B cell (primary cell): ENCODE measurements at regions not wholly inside any gene's neighbourhood (a gene's known extent, or its start where the extent isn't known, plus 50 kb on each side); places are given as distances from the start of the nearest gene placed in this dataset.

Experiments
- ATAC-seq: fragments of 200-7000 bp; cut with Tn5 transposase; one replicate; pipeline ENCODE4 v1.10.0; 2021; ENCODE audit warnings: low read depth, mild to moderate bottlenecking, moderate number of reproducible peaks, moderate library complexity
- CTCF ChIA-PET: fragments of 350-600 bp; sonication (Branson Sonifier 250); formaldehyde crosslinking; loops from one replicate; lab custom pipeline; 2021; ENCODE audit warnings: antibody characterized with exemption, inconsistent platforms; lab: Charles Lee
- POLR2A ChIA-PET: fragments of 350-600 bp; sonication (Branson Sonifier 250); formaldehyde crosslinking; loops from one replicate; lab custom pipeline; 2021; ENCODE audit warnings: antibody characterized with exemption; lab: Charles Lee
- DNase-seq: peaks from one replicate; pipeline ENCODE4 v3.0.0; 2013
- H2AFZ ChIP-seq: 2 replicates; pipeline ENCODE4 v1.6.1; 2012; ENCODE audit warnings: mild to moderate bottlenecking, low read depth, low read length; ENCODE audit not compliant: insufficient read depth, poor library complexity, severe bottlenecking
- H3K27ac ChIP-seq, 2 donors: 1 replicate in 1 of 2; 2 replicates in 1 of 2; pipeline ENCODE4 v1.5.1; 2012 to 2013; ENCODE audit warnings: low read length in 2 of 2, mild to moderate bottlenecking in 2 of 2, moderate library complexity in 1 of 2
- H3K27me3 ChIP-seq, 4 experiments: fragments of 200-600 bp in 1 of 4; sonication (generic) in 1 of 4; replicated peaks in 1 of 4; 1 replicate in 2 of 4; 2 replicates in 2 of 4; pipeline versions ENCODE4 v1.6.1 to v1.7.0; 2013 to 2016; ENCODE audit warnings: low read length in 3 of 4, mild to moderate bottlenecking in 2 of 4, mixed read lengths in 1 of 4, moderate library complexity in 1 of 4; ENCODE audit not compliant: insufficient read depth in 4 of 4, control insufficient read depth in 3 of 4; ENCODE audit errors: control extremely low read depth in 1 of 4
- H3K36me3 ChIP-seq, 2 experiments: replicated peaks in 1 of 2; 1 replicate in 1 of 2; 2 replicates in 1 of 2; pipeline versions ENCODE4 v1.6.1 to v1.7.1; 2013; ENCODE audit warnings: low read length in 1 of 2; ENCODE audit not compliant: insufficient read depth in 2 of 2, control insufficient read depth in 1 of 2; ENCODE audit errors: control extremely low read depth in 1 of 2, extremely low read depth in 1 of 2
- H3K4me1 ChIP-seq, 2 donors: fragments of 200-600 bp in 1 of 2; sonication (generic) in 1 of 2; 1 replicate in 1 of 2; 2 replicates in 1 of 2; pipeline versions ENCODE4 v1.5.1 to v1.6.1; 2013 to 2017; ENCODE audit warnings: low read length in 2 of 2; ENCODE audit not compliant: control insufficient read depth in 2 of 2, insufficient read depth in 2 of 2
- H3K4me2 ChIP-seq: replicated peaks from 2 replicates; pipeline ENCODE3; 2012; ENCODE audit warnings: mild to moderate bottlenecking, low read depth, low read length; ENCODE audit not compliant: poor library complexity, severe bottlenecking
- H3K4me3 ChIP-seq, 5 experiments: fragments of 200-600 bp in 1 of 5; sonication (generic) in 1 of 5; 1 replicate in 3 of 5; 2 replicates in 2 of 5; pipeline versions ENCODE4 v1.5.1 to v1.7.0; 2011 to 2016; ENCODE audit warnings: low read length in 4 of 5, mild to moderate bottlenecking in 4 of 5, low read depth in 2 of 5, control low read depth in 1 of 5, moderate library complexity in 1 of 5; ENCODE audit not compliant: insufficient read depth in 1 of 5; ENCODE audit errors: control extremely low read depth in 1 of 5, extremely low read depth in 1 of 5
- H3K79me2 ChIP-seq: fragments of 200-600 bp; sonication (generic); one replicate; pipeline ENCODE4 v1.6.0; 2016; ENCODE audit warnings: low read length; ENCODE audit not compliant: control insufficient read depth, insufficient read depth
- H3K9ac ChIP-seq: fragments of 200-600 bp; sonication (generic); 2 replicates; pipeline ENCODE4 v1.6.1; 2017; ENCODE audit warnings: mild to moderate bottlenecking, low read length, moderate library complexity
- H3K9me3 ChIP-seq, 3 donors: one replicate each; pipeline versions ENCODE4 v1.6.1 to v1.7.1; 2013; ENCODE audit warnings: low read length in 2 of 3; ENCODE audit not compliant: control insufficient read depth in 2 of 3, insufficient read depth in 1 of 3; ENCODE audit errors: control extremely low read depth in 1 of 3
- H4K20me1 ChIP-seq: 2 replicates; pipeline ENCODE4 v1.6.0; 2012; ENCODE audit warnings: mild to moderate bottlenecking, low read length; ENCODE audit not compliant: insufficient read depth, control insufficient read depth, poor library complexity, severe bottlenecking
- H3K27ac Mint-ChIP-seq: one replicate; pipeline ENCODE4 v1.8.0; 2021; ENCODE audit warnings: mixed read lengths
- H3K27me3 Mint-ChIP-seq: one replicate; pipeline ENCODE4 v1.8.0; 2021; ENCODE audit warnings: mixed read lengths
- H3K4me1 Mint-ChIP-seq: one replicate; pipeline ENCODE4 v1.8.0; 2021; ENCODE audit warnings: mixed read lengths
- H3K4me3 Mint-ChIP-seq: one replicate; pipeline ENCODE4 v1.8.0; 2021; ENCODE audit warnings: mixed read lengths
- H3K9me3 Mint-ChIP-seq: one replicate; pipeline ENCODE4 v1.8.0; 2022; ENCODE audit warnings: mixed read lengths; ENCODE audit not compliant: insufficient read depth
- EZH2 ChIP-seq: IDR thresholded peaks from 2 replicates; pipeline ENCODE4 v1.6.1; 2012; ENCODE audit warnings: borderline replicate concordance, low read depth, mild to moderate bottlenecking, moderate library complexity, low read length; ENCODE audit not compliant: insufficient read depth, poor library complexity, severe bottlenecking
- WGBS: methylation state at CpG from one replicate; pipeline ENCODE4 v1.1.5; 2013; ENCODE audit warnings: missing lambda C conversion rate; ENCODE audit not compliant: insufficient coverage; 5-methylcytosine and 5-hydroxymethylcytosine counted together
- intact Hi-C: fragments of 100-400 bp; cut with micrococcal nuclease; formaldehyde crosslinking; loops from one replicate; pipeline ENCODE4 v1.10.0; 2022
- TF ChIP-seq, protein P1 (sequence below): fragments of 200-600 bp; IDR thresholded peaks from one replicate; pipeline ENCODE4 v1.8.0; 2022; ENCODE audit warnings: antibody characterized with exemption, mild to moderate bottlenecking

DNA sequence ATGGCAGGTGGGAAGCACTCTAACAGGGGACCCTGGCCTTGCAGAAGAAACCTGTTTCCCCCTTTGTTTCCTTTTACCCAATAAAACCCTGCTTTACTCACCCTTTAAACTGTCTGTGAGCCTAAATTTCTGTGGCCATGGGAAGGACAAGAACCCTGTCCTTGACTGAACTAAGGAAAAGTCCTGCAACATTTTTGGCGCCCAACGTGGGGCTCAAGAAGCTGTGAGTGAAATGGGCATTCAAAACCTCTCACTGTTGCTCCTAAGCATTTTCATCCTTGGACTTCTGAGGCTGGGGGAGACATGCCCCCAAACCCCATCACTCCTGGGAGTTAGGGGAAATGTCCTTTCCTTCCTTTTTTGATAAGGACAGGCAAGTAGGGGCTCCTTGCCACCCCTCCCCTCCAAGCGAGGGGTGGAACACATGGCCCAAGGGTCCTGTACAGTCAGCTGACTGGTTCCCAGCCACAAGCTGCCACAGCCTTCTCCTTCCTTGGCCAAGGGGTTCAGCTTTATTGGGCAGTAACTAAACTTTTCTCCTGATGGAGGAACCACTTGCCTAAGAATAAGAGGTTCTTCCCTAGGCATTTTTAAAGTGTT is 381.6 kb downstream of the KLF5 start:
- Histone ChIP-seq H3K9ac (no peak overlapping the region), H3K27me3 (no peaks in the 10 kb centered on the region), H3K36me3 (no peaks in the 10 kb centered on the region), H3K4me2 (no peak overlapping the region), H3K4me3 (no peak overlapping the region), H3K27ac (no peak overlapping the region), H3K79me2 (no peaks in the 10 kb centered on the region), H4K20me1 (no peaks in the 10 kb centered on the region), H2AFZ (no peak overlapping the region), H3K9me3 (peaks cover 2 to 35% (median 22%) of the 10 kb centered on the region in 3 donors), H3K4me1 (no peaks in the 10 kb centered on the region)
- ChIA-PET CTCF (no interaction called here), POLR2A (no interaction called here)
- no peak for ATAC-seq
- DNase-seq = no peak
- intact Hi-C loops = no loop called here
- no peak overlapping the region for H3K4me3 Mint-ChIP-seq
- peaks cover 6% of the 10 kb centered on the region for H3K9me3 Mint-ChIP-seq
- no peaks in the 10 kb centered on the region for H3K4me1 Mint-ChIP-seq
- TF ChIP-seq, protein P1, sequence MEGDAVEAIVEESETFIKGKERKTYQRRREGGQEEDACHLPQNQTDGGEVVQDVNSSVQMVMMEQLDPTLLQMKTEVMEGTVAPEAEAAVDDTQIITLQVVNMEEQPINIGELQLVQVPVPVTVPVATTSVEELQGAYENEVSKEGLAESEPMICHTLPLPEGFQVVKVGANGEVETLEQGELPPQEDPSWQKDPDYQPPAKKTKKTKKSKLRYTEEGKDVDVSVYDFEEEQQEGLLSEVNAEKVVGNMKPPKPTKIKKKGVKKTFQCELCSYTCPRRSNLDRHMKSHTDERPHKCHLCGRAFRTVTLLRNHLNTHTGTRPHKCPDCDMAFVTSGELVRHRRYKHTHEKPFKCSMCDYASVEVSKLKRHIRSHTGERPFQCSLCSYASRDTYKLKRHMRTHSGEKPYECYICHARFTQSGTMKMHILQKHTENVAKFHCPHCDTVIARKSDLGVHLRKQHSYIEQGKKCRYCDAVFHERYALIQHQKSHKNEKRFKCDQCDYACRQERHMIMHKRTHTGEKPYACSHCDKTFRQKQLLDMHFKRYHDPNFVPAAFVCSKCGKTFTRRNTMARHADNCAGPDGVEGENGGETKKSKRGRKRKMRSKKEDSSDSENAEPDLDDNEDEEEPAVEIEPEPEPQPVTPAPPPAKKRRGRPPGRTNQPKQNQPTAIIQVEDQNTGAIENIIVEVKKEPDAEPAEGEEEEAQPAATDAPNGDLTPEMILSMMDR = no peak
- TF ChIP-seq EZH2 = no peak
- no peaks in the 10 kb centered on the region for H3K27me3 Mint-ChIP-seq
- WGBS = no CpG with 5 or more reads among the region's 3 CpGs
- H3K27ac Mint-ChIP-seq = no peak overlapping the region

DNA sequence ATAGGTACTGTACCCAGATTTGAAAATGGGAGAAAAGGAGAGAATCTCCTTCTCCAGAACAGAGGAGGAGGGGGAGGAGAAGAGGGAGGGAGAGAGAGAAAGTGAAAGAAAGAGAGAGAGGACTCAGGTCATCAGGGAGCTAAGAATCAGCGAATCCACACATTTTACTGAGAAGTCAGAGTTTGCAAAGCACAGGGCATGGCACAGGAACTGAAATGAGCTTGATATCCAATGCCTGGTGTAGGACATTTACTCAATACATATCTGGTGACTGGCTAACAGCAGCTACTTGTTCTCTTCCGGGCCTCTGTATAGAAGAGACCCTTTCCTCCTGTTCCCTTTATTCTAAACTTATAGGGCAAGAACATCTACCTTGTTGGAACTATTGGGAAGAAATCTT is 375.1 kb downstream of the KLF5 start:
- peaks cover 0 to 9% (median 6%) of the 10 kb centered on the region in 3 donors for H3K9me3 ChIP-seq
- intact Hi-C loops = no loop called here
- no peak for DNase-seq
- H3K4me1 ChIP-seq = no peaks in the 10 kb centered on the region
- no peak overlapping the region for H2AFZ ChIP-seq
- no peaks in the 10 kb centered on the region for H4K20me1 ChIP-seq
- TF ChIP-seq, protein P1 = no peak
- TF ChIP-seq EZH2 = no peak
- H3K27me3 ChIP-seq = no peaks in the 10 kb centered on the region
- H3K27ac ChIP-seq = no peak overlapping the region
- no peak overlapping the region for H3K4me3 ChIP-seq
- ATAC-seq = no peak
- no peak overlapping the region for H3K27ac Mint-ChIP-seq
- H3K4me2 ChIP-seq = no peak overlapping the region
- H3K79me2 ChIP-seq = no peaks in the 10 kb centered on the region
- H3K4me3 Mint-ChIP-seq = no peak overlapping the region
- no peaks in the 10 kb centered on the region for H3K36me3 ChIP-seq
- no CpG with 5 or more reads among the region's 2 CpGs for WGBS
- POLR2A ChIA-PET = no interaction called here
- no peaks in the 10 kb centered on the region for H3K4me1 Mint-ChIP-seq
- no peak overlapping the region for H3K9ac ChIP-seq
- H3K9me3 Mint-ChIP-seq = peaks cover 12% of the 10 kb centered on the region
- H3K27me3 Mint-ChIP-seq = no peaks in the 10 kb centered on the region
- CTCF ChIA-PET = no interaction called here
